ENCODE measurements at regions not wholly inside any gene's neighbourhood (a gene's known extent, or its start where the extent isn't known, plus 50 kb on each side); places are given as distances from the start of the nearest gene placed in this dataset.

DNA sequence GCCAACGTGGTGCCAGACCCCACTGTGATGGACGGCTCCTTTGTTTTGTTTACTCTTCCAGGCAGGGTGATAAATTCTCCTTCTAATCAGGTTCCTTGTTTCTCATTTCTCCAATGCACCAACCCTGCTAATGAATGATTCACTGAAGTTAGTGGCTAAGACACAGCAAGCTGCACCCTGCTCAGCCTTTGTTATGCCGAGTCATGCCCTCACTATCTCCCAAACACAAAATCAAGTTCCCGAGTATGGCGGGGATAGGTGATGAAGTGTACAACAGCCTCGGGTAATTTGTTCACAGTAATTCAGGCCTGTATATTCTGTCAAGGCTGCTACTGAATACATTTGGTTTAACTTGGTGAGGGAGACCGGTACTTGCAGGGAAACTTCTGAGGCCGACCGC, 83.8 kb upstream of the HS3ST4 start:
- TF ChIP-seq, protein P1, sequence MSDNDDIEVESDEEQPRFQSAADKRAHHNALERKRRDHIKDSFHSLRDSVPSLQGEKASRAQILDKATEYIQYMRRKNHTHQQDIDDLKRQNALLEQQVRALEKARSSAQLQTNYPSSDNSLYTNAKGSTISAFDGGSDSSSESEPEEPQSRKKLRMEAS (IDR thresholded peaks at IDR 0.05): no peak
- TF ChIP-seq, protein P2, sequence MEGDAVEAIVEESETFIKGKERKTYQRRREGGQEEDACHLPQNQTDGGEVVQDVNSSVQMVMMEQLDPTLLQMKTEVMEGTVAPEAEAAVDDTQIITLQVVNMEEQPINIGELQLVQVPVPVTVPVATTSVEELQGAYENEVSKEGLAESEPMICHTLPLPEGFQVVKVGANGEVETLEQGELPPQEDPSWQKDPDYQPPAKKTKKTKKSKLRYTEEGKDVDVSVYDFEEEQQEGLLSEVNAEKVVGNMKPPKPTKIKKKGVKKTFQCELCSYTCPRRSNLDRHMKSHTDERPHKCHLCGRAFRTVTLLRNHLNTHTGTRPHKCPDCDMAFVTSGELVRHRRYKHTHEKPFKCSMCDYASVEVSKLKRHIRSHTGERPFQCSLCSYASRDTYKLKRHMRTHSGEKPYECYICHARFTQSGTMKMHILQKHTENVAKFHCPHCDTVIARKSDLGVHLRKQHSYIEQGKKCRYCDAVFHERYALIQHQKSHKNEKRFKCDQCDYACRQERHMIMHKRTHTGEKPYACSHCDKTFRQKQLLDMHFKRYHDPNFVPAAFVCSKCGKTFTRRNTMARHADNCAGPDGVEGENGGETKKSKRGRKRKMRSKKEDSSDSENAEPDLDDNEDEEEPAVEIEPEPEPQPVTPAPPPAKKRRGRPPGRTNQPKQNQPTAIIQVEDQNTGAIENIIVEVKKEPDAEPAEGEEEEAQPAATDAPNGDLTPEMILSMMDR (IDR thresholded peaks at IDR 0.05 in 2 of 3, conservative IDR thresholded peaks at IDR 0.05 in 1 of 3; ENCODE audit: borderline replicate concordance in 1 of 3, insufficient read depth in 1 of 3, low read depth in 2 of 3, low read length in 2 of 3): no peak
- no peak for TF ChIP-seq RAD21 (IDR thresholded peaks at IDR 0.05; ENCODE audit: low read depth)
- TF ChIP-seq POLR2AphosphoS5 (IDR thresholded peaks at IDR 0.05; ENCODE audit: low read depth, low read length): no peak
- no peak for TF ChIP-seq POLR2A (IDR thresholded peaks at IDR 0.05; ENCODE audit: borderline replicate concordance, extremely low read depth, insufficient read depth, insufficient read length)
- no peak for TF ChIP-seq EZH2phosphoT487 (IDR thresholded peaks at IDR 0.05; ENCODE audit: borderline replicate concordance)
- no peak for TF ChIP-seq YY1 (IDR thresholded peaks at IDR 0.05; ENCODE audit: extremely low read depth, insufficient replicate concordance, low read depth, low read length)
- TF ChIP-seq, protein P3, sequence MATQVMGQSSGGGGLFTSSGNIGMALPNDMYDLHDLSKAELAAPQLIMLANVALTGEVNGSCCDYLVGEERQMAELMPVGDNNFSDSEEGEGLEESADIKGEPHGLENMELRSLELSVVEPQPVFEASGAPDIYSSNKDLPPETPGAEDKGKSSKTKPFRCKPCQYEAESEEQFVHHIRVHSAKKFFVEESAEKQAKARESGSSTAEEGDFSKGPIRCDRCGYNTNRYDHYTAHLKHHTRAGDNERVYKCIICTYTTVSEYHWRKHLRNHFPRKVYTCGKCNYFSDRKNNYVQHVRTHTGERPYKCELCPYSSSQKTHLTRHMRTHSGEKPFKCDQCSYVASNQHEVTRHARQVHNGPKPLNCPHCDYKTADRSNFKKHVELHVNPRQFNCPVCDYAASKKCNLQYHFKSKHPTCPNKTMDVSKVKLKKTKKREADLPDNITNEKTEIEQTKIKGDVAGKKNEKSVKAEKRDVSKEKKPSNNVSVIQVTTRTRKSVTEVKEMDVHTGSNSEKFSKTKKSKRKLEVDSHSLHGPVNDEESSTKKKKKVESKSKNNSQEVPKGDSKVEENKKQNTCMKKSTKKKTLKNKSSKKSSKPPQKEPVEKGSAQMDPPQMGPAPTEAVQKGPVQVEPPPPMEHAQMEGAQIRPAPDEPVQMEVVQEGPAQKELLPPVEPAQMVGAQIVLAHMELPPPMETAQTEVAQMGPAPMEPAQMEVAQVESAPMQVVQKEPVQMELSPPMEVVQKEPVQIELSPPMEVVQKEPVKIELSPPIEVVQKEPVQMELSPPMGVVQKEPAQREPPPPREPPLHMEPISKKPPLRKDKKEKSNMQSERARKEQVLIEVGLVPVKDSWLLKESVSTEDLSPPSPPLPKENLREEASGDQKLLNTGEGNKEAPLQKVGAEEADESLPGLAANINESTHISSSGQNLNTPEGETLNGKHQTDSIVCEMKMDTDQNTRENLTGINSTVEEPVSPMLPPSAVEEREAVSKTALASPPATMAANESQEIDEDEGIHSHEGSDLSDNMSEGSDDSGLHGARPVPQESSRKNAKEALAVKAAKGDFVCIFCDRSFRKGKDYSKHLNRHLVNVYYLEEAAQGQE (IDR thresholded peaks at IDR 0.05; ENCODE audit: low read depth): no peak

Measured in HCT116 (cell line).